H9 (cell line): ENCODE measurements at regions not wholly inside any gene's neighbourhood (a gene's known extent, or its start where the extent isn't known, plus 50 kb on each side); places are given as distances from the start of the nearest gene placed in this dataset.

Experiments
- DNase-seq: peaks from one replicate; pipeline ENCODE4 v3.0.0-alpha.2; 2017
- H2AFZ ChIP-seq: one replicate; pipeline ENCODE4 v1.6.1; 2013; ENCODE audit warnings: mild to moderate bottlenecking, low read length, control low read depth, moderate library complexity
- H2AK5ac ChIP-seq: 2 replicates; pipeline ENCODE4 v1.6.1; 2013; ENCODE audit warnings: low read length, control low read depth, mixed read lengths; ENCODE audit not compliant: insufficient read length
- H2BK120ac ChIP-seq: one replicate; pipeline ENCODE4 v1.6.1; 2013; ENCODE audit warnings: low read depth, mild to moderate bottlenecking, low read length, control low read depth, inconsistent platforms; ENCODE audit not compliant: poor library complexity, severe bottlenecking
- H2BK12ac ChIP-seq: 2 replicates; pipeline ENCODE4 v1.6.1; 2013; ENCODE audit warnings: low read length, control low read depth, mixed read lengths, low read depth; ENCODE audit not compliant: insufficient read length
- H2BK15ac ChIP-seq: 2 replicates; pipeline ENCODE4 v1.6.1; 2013; ENCODE audit warnings: low read depth, low read length, control low read depth
- H2BK20ac ChIP-seq: one replicate; pipeline ENCODE4 v1.6.1; 2013; ENCODE audit warnings: low read depth, mild to moderate bottlenecking, low read length, control low read depth, inconsistent platforms; ENCODE audit not compliant: poor library complexity, severe bottlenecking
- H2BK5ac ChIP-seq: 2 replicates; pipeline ENCODE4 v1.6.1; 2013; ENCODE audit warnings: low read length, control low read depth, mixed read lengths; ENCODE audit not compliant: insufficient read length
- H3K14ac ChIP-seq: 2 replicates; pipeline ENCODE4 v1.6.1; 2013; ENCODE audit warnings: low read length, control low read depth; ENCODE audit not compliant: insufficient read depth
- H3K18ac ChIP-seq: 2 replicates; pipeline ENCODE4 v1.6.1; 2013; ENCODE audit warnings: low read depth, mild to moderate bottlenecking, mixed read lengths, low read length, control low read depth; ENCODE audit not compliant: insufficient read length
- H3K23ac ChIP-seq: 2 replicates; pipeline ENCODE4 v1.6.1; 2013; ENCODE audit warnings: low read length, control low read depth, mixed read lengths, low read depth; ENCODE audit not compliant: insufficient read length
- H3K23me2 ChIP-seq: 2 replicates; pipeline ENCODE4 v1.6.1; 2013; ENCODE audit warnings: low read depth, mild to moderate bottlenecking, mixed read lengths, low read length, control low read depth; ENCODE audit not compliant: insufficient read length, poor library complexity, severe bottlenecking
- H3K27ac ChIP-seq: 2 replicates; pipeline ENCODE4 v1.5.1; 2013; ENCODE audit warnings: low read length, control low read depth, mixed read lengths, low read depth; ENCODE audit not compliant: insufficient read length
- H3K27me3 ChIP-seq: 2 replicates; pipeline ENCODE4 v1.6.1; 2013; ENCODE audit warnings: low read length, control low read depth, inconsistent platforms; ENCODE audit not compliant: insufficient read depth
- H3K4ac ChIP-seq: 2 replicates; pipeline ENCODE4 v1.6.1; 2013; ENCODE audit warnings: low read depth, mild to moderate bottlenecking, control low read depth, inconsistent platforms, low read length, moderate library complexity
- H3K4me1 ChIP-seq: 2 replicates; pipeline ENCODE4 v1.6.1; 2013; ENCODE audit warnings: low read length, control low read depth, inconsistent platforms; ENCODE audit not compliant: insufficient read depth
- H3K4me2 ChIP-seq: 2 replicates; pipeline ENCODE4 v1.6.1; 2013; ENCODE audit warnings: low read length, control low read depth, mixed read lengths; ENCODE audit not compliant: insufficient read length, insufficient read depth
- H3K56ac ChIP-seq: 2 replicates; pipeline ENCODE4 v1.6.1; 2013; ENCODE audit warnings: low read depth, mild to moderate bottlenecking, mixed read lengths, low read length, control low read depth; ENCODE audit not compliant: insufficient read length
- H3K79me1 ChIP-seq: 2 replicates; pipeline ENCODE4 v1.6.1; 2013; ENCODE audit warnings: low read depth, mild to moderate bottlenecking, moderate library complexity, low read length, control low read depth, inconsistent platforms; ENCODE audit not compliant: insufficient read depth, poor library complexity, severe bottlenecking
- H3K79me2 ChIP-seq: 2 replicates; pipeline ENCODE4 v1.6.1; 2013; ENCODE audit warnings: low read length, control low read depth, inconsistent platforms; ENCODE audit not compliant: insufficient read depth
- H3K9ac ChIP-seq: 2 replicates; pipeline ENCODE4 v1.6.1; 2013; ENCODE audit warnings: low read length, control low read depth, mixed read lengths; ENCODE audit not compliant: insufficient read length; ENCODE audit errors: extremely low read depth
- H3K9me3 ChIP-seq: one replicate; pipeline ENCODE4 v1.6.1; 2013; ENCODE audit warnings: low read depth, low read length, inconsistent platforms; ENCODE audit not compliant: control insufficient read depth
- H3T11ph ChIP-seq: one replicate; pipeline ENCODE4 v1.6.1; 2013; ENCODE audit warnings: mild to moderate bottlenecking, low read length, control low read depth, inconsistent platforms
- H4K20me1 ChIP-seq: one replicate; pipeline ENCODE4 v1.6.1; 2013; ENCODE audit not compliant: control insufficient read depth, insufficient read length, insufficient read depth
- H4K5ac ChIP-seq: 2 replicates; pipeline ENCODE4 v1.6.1; 2013; ENCODE audit warnings: low read depth, mild to moderate bottlenecking, mixed read lengths, low read length, control low read depth; ENCODE audit not compliant: insufficient read length
- H4K8ac ChIP-seq: replicated peaks from 2 replicates; pipeline ENCODE4 v1.6.1; 2013; ENCODE audit warnings: low read length, control low read depth, mixed read lengths, low read depth; ENCODE audit not compliant: insufficient read length
- H4K91ac ChIP-seq: 2 replicates; pipeline ENCODE4 v1.6.1; 2013; ENCODE audit warnings: low read depth, mild to moderate bottlenecking, moderate library complexity, mixed read lengths, low read length, control low read depth; ENCODE audit not compliant: insufficient read length
- H3K27ac Mint-ChIP-seq, 3 experiments: 2 replicates in 2 of 3; 3 replicates in 1 of 3; pipeline ENCODE4 v1.8.0; 2020 to 2021; ENCODE audit warnings: mixed read lengths in 3 of 3, mild to moderate bottlenecking in 1 of 3, moderate library complexity in 1 of 3
- H3K27me3 Mint-ChIP-seq: 2 replicates; pipeline ENCODE4 v1.8.0; 2021; ENCODE audit warnings: low read depth, mild to moderate bottlenecking, moderate library complexity, mixed read lengths
- H3K36me3 Mint-ChIP-seq, 3 experiments: 2 replicates in 2 of 3; 3 replicates in 1 of 3; pipeline ENCODE4 v1.8.0; 2020 to 2021; ENCODE audit warnings: low read depth in 3 of 3, mixed read lengths in 3 of 3; ENCODE audit not compliant: insufficient read depth in 1 of 3
- H3K4me1 Mint-ChIP-seq, 2 experiments: 2 replicates each; pipeline ENCODE4 v1.8.0; 2020; ENCODE audit warnings: mixed read lengths in 2 of 2
- H3K4me3 Mint-ChIP-seq, 2 experiments: 2 replicates in 1 of 2; 3 replicates in 1 of 2; pipeline ENCODE4 v1.8.0; 2020 to 2021; ENCODE audit warnings: mild to moderate bottlenecking in 2 of 2, mixed read lengths in 2 of 2, moderate library complexity in 1 of 2
- H3K9me3 Mint-ChIP-seq, 2 experiments: 2 replicates in 1 of 2; 3 replicates in 1 of 2; pipeline ENCODE4 v1.8.0; 2020; ENCODE audit warnings: mild to moderate bottlenecking in 2 of 2, mixed read lengths in 2 of 2, moderate library complexity in 1 of 2
- WGBS: extraction: QIAGEN DNeasy Blood & Tissue Kit; methylation state at CpG from one replicate; pipeline ENCODE4 v1.1.7; 2013; ENCODE audit warnings: missing lambda C conversion rate, low lambda C conversion rate, mixed read lengths; ENCODE audit not compliant: insufficient read length; ENCODE audit errors: extremely low coverage; 5-methylcytosine and 5-hydroxymethylcytosine counted together
- TF ChIP-seq, protein P1 (sequence below): fragments of 200-600 bp; sonication (generic); conservative IDR thresholded peaks from 3 replicates; pipeline ENCODE4 v1.8.0; 2021; ENCODE audit warnings: antibody characterized with exemption, mild to moderate bottlenecking

DNA sequence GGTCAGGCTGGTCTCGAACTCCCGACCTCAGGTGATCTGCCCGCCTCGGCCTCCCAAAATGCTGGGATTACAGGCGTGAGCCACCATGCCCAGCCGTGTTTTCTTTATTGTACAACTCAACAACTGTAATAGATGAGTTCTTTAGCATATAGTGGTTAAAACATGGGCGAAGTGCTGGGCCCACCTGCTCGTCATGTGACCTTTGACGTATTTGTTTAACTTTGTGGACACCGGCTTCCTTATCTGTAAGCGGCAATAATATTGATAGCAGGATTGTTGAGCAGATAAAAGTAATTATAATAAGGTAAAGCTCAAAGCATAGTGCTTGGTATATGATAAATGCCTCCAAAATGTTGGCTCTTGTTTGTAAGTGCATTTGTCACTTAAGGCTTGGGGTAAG, 460.3 kb downstream of the KLF12 start:
- TF ChIP-seq, protein P1, sequence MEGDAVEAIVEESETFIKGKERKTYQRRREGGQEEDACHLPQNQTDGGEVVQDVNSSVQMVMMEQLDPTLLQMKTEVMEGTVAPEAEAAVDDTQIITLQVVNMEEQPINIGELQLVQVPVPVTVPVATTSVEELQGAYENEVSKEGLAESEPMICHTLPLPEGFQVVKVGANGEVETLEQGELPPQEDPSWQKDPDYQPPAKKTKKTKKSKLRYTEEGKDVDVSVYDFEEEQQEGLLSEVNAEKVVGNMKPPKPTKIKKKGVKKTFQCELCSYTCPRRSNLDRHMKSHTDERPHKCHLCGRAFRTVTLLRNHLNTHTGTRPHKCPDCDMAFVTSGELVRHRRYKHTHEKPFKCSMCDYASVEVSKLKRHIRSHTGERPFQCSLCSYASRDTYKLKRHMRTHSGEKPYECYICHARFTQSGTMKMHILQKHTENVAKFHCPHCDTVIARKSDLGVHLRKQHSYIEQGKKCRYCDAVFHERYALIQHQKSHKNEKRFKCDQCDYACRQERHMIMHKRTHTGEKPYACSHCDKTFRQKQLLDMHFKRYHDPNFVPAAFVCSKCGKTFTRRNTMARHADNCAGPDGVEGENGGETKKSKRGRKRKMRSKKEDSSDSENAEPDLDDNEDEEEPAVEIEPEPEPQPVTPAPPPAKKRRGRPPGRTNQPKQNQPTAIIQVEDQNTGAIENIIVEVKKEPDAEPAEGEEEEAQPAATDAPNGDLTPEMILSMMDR, result no peak
- Histone ChIP-seq H2BK5ac (no peak overlapping the region), H3K79me2 (no peaks in the 10 kb centered on the region), H3K79me1 (no peaks in the 10 kb centered on the region), H2AK5ac (no peak overlapping the region), H3K23me2 (no peaks in the 10 kb centered on the region), H4K8ac (no peak overlapping the region), H3K18ac (no peak overlapping the region), H3K14ac (no peak overlapping the region), H4K91ac (no peak overlapping the region), H3K4ac (no peak overlapping the region), H2AFZ (no peak overlapping the region), H3K4me1 (no peaks in the 10 kb centered on the region), H3K23ac (no peak overlapping the region), H3K9me3 (no peaks in the 10 kb centered on the region), H3T11ph (no peak overlapping the region), H2BK12ac (no peak overlapping the region), H3K27ac (no peak overlapping the region), H3K56ac (no peak overlapping the region), H4K20me1 (no peaks in the 10 kb centered on the region), H4K5ac (no peak overlapping the region), H3K27me3 (no peaks in the 10 kb centered on the region), H3K9ac (no peak overlapping the region), H2BK15ac (no peak overlapping the region), H3K4me2 (no peak overlapping the region), H2BK120ac (no peak overlapping the region), H2BK20ac (no peak overlapping the region)
- Mint-ChIP-seq H3K4me1 (peaks cover 10% of the 10 kb centered on the region in 2 experiments), H3K36me3 (no peaks in the 10 kb centered on the region), H3K27ac (no peak overlapping the region), H3K4me3 (no peak overlapping the region), H3K9me3 (no peaks in the 10 kb centered on the region), H3K27me3 (no peaks in the 10 kb centered on the region)
- no peak for DNase-seq
- no CpG with 5 or more reads among the region's 11 CpGs for WGBS
